ENCODE measurements at regions not wholly inside any gene's neighbourhood (a gene's known extent, or its start where the extent isn't known, plus 50 kb on each side); places are given as distances from the start of the nearest gene placed in this dataset.

DNA sequence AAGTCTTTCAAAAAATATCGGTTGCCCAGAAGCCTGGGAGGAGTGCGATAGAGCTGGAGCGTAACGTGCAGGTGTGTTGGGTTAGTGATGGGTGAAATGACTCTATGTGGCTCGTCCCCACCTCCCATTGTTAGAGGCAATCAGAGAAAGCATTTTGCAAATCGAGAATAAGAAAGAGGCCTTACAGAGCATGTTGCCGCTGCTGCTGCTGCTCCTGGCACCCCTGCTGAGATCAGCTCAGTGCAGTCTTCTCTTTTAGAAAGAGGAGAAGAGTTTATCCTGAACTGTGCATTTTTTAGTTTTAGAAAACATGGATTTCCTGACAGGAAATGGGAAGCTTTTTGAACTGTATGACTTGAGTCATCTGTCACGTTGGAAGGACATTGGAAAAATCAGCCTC is 774.5 kb upstream of the RBFOX1 start:
- no peak overlapping the region for H3K4me3 Mint-ChIP-seq
- DNase-seq, result no peak

DNA sequence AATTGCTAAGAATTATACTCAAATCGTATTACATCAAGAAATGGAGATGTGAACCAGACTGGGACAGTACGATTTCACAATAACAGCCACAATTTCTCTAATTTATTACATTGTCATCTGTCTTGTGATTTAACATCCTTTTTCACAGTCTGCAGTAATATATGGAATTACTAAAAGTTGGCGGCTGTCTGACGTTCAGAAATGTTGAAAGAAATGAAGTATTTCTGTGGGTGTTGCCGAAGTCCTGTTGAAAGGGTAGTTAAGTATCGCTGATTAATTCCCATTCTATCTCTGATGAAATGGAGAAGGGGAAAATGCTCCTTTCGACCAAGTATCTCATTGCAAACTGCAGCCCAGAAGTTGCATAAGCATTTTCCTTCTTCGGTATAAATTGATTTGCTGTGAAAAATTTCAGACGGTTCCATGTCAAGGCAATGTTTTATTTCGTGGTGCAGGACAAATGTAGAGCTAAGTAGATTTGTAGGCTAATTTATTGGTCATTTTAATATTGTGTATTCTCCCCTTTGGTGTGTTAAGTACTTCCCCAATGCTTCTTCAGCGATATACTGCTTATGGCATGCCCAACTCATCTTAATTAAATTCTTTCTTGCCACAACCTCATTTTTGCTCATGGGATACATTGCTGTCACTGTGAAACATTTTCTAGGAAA is 775.2 kb upstream of the RBFOX1 start:
- ChIA-PET CTCF (no interaction called here), POLR2A (no interaction called here)
- H3K27me3 Mint-ChIP-seq, result no peaks in the 10 kb centered on the region
- ATAC-seq, result no peak
- intact Hi-C loops (cut with micrococcal nuclease), result no loop called here
- DNase-seq, result no peak
- H3K4me1 Mint-ChIP-seq (ENCODE audit: low read depth), result no peaks in the 10 kb centered on the region
- H3K9me3 Mint-ChIP-seq, result peaks cover 3% of the 10 kb centered on the region
- no peaks in the 10 kb centered on the region for H3K36me3 Mint-ChIP-seq (ENCODE audit: low read depth)
- H3K4me3 Mint-ChIP-seq, result no peak overlapping the region
- TF ChIP-seq, protein P1, sequence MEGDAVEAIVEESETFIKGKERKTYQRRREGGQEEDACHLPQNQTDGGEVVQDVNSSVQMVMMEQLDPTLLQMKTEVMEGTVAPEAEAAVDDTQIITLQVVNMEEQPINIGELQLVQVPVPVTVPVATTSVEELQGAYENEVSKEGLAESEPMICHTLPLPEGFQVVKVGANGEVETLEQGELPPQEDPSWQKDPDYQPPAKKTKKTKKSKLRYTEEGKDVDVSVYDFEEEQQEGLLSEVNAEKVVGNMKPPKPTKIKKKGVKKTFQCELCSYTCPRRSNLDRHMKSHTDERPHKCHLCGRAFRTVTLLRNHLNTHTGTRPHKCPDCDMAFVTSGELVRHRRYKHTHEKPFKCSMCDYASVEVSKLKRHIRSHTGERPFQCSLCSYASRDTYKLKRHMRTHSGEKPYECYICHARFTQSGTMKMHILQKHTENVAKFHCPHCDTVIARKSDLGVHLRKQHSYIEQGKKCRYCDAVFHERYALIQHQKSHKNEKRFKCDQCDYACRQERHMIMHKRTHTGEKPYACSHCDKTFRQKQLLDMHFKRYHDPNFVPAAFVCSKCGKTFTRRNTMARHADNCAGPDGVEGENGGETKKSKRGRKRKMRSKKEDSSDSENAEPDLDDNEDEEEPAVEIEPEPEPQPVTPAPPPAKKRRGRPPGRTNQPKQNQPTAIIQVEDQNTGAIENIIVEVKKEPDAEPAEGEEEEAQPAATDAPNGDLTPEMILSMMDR (IDR thresholded peaks at IDR 0.05), result no peak
- H3K27ac Mint-ChIP-seq, result no peak overlapping the region

More for the DNA sequence above, 774.5 kb upstream of the RBFOX1 start:
- intact Hi-C loops (cut with micrococcal nuclease), result no loop called here
- ChIA-PET POLR2A (interaction anchor here (0.6 kb wide), 1 partner anchor 24 kb away, joined by 3 read pairs; no protein-coding TSS in a partner anchor), CTCF (no interaction called here)
- ATAC-seq, result no peak
- peaks cover 3% of the 10 kb centered on the region for H3K9me3 Mint-ChIP-seq
- TF ChIP-seq, protein P1 (IDR thresholded peaks at IDR 0.05), result no peak
- no peak overlapping the region for H3K27ac Mint-ChIP-seq
- H3K4me1 Mint-ChIP-seq (ENCODE audit: low read depth), result no peaks in the 10 kb centered on the region
- H3K27me3 Mint-ChIP-seq, result no peaks in the 10 kb centered on the region
- H3K36me3 Mint-ChIP-seq (ENCODE audit: low read depth), result no peaks in the 10 kb centered on the region

DNA sequence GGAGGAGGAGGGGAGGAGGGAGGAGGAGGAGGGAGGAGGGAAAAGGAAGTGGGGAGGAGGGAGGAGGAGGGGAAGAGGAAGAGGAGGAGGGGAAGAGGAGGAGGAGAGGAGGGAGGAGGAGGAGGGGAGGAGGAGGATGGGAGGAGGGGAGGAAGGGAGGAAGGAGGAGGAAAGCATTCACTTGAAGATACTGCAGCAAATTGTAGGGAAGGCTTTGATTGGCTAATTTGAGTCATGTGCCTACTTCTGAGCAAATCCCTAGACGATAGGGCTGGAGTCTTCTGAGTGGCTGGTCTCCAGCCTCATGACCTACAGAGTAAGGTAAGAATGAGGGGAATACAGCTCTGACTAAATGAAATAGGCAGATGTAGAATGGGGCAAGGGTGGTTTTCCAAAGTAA is 783.2 kb upstream of the RBFOX1 start:
- intact Hi-C loops (cut with micrococcal nuclease), result no loop called here
- ChIA-PET CTCF (no interaction called here), POLR2A (no interaction called here)
- no peak for DNase-seq
- H3K27me3 Mint-ChIP-seq, result no peaks in the 10 kb centered on the region
- TF ChIP-seq, protein P1 (IDR thresholded peaks at IDR 0.05), result no peak
- no peaks in the 10 kb centered on the region for H3K4me1 Mint-ChIP-seq (ENCODE audit: low read depth)
- no peak overlapping the region for H3K27ac Mint-ChIP-seq
- H3K4me3 Mint-ChIP-seq, result no peak overlapping the region
- peaks cover 3% of the 10 kb centered on the region for H3K9me3 Mint-ChIP-seq
- no peaks in the 10 kb centered on the region for H3K36me3 Mint-ChIP-seq (ENCODE audit: low read depth)
- ATAC-seq, result no peak

DNA sequence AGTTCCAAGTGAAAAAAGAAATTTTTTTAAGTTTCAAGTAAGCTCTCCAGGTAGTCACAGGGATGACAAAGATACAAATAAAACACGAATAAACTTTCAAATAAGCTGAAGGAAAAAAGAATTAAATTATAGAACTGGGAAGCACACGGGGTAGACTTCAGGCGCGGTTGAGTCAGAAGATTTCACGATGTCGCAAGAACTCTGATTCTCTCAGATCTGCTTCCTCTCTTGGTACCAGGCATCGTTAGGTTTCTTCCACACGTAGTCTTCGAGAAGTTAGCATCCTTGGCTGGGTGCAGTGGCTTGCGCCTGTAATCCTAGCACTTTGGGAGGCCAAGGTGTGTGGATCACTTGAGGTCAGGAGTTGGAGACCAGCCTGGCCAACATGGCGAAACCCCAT is 784.1 kb upstream of the RBFOX1 start:
- ChIA-PET CTCF (no interaction called here), POLR2A (no interaction called here)
- Mint-ChIP-seq H3K4me1 (ENCODE audit: low read depth) (no peaks in the 10 kb centered on the region), H3K27me3 (no peaks in the 10 kb centered on the region), H3K9me3 (peaks cover 2% of the 10 kb centered on the region), H3K27ac (no peak overlapping the region), H3K4me3 (no peak overlapping the region), H3K36me3 (ENCODE audit: low read depth) (no peaks in the 10 kb centered on the region)
- TF ChIP-seq, protein P1 (IDR thresholded peaks at IDR 0.05), result no peak
- DNase-seq (no peak), ATAC-seq (no peak)
- intact Hi-C loops (cut with micrococcal nuclease), result no loop called here

DNA sequence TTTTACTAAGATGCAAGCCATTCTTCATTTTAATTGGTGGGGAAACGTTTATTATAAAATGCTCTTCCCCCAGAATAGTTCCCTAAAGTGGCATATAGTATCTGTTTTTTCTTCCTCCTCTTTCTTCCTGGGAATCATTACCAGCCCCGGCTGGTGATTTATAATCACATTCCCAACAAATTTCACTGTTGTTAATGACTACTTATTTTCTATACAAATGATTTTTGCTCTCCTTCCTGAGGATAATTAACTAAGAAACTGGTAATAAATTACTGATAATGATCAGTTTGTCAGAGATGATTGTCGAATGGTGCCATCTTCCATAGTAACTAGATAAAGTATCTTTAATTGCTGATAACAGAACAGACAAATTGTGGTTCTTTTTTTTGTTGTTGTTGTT is 785.5 kb upstream of the RBFOX1 start:
- POLR2A ChIA-PET, result no interaction called here
- DNase-seq (no peak), ATAC-seq (no peak)
- no peak overlapping the region for H3K27ac Mint-ChIP-seq
- no peaks in the 10 kb centered on the region for H3K36me3 Mint-ChIP-seq (ENCODE audit: low read depth)
- no peaks in the 10 kb centered on the region for H3K27me3 Mint-ChIP-seq
- TF ChIP-seq, protein P1 (IDR thresholded peaks at IDR 0.05), result no peak
- CTCF ChIA-PET, result no interaction called here
- intact Hi-C loops (cut with micrococcal nuclease), result no loop called here
- no peaks in the 10 kb centered on the region for H3K9me3 Mint-ChIP-seq
- no peaks in the 10 kb centered on the region for H3K4me1 Mint-ChIP-seq (ENCODE audit: low read depth)
- H3K4me3 Mint-ChIP-seq, result no peak overlapping the region

Measured in activated CD8-positive, alpha-beta T cell treated with anti-CD3 and anti-CD28 coated beads for 36 hours (primary cell).